IPS DF 19.7 (cell line): ENCODE measurements at regions not wholly inside any gene's neighbourhood (a gene's known extent, or its start where the extent isn't known, plus 50 kb on each side); places are given as distances from the start of the nearest gene placed in this dataset.
"Not testable (repeated sequence)": the region's sequence is repeated elsewhere in the genome, so short reads cannot be mapped to it uniquely, and the experiment has no call there.

ENCODE experiments used
- DNase-seq: peaks from one replicate; pipeline ENCODE4 v3.0.0-alpha.2; 2013; ENCODE audit warnings: low read depth, low spot score

GRCh38 chr7:127530148-127530547 is 55.2 kb downstream of the GCC1 start:
- DNase-seq: no peak

- DNase-seq: no peak
Measured at GRCh38 chr7:127527561-127527960, 57.8 kb downstream of the GCC1 start.

- DNase-seq: no peak
Measured at GRCh38 chr7:127525866-127526480, 59.4 kb downstream of the GCC1 start.

GRCh38 chr7:127516320-127516719 is 69.1 kb downstream of the GCC1 start:
- DNase-seq: no peak

- DNase-seq: no peak
Measured at GRCh38 chr7:127514499-127514898, 70.9 kb downstream of the GCC1 start.

- no peak for DNase-seq
Measured at GRCh38 chr7:127513311-127513710, 72.1 kb downstream of the GCC1 start.

- no peak for DNase-seq
Measured at GRCh38 chr7:127512663-127513062, 72.7 kb downstream of the GCC1 start.

GRCh38 chr7:127504715-127505114 is 80.7 kb downstream of the GCC1 start:
- no peak for DNase-seq

- DNase-seq: no peak
Measured at GRCh38 chr7:127501817-127502216, 83.6 kb downstream of the GCC1 start.

- DNase-seq: no peak
Measured at GRCh38 chr7:127487381-127487780, 94.9 kb upstream of the ZNF800 start.

GRCh38 chr7:127486654-127487053 is 94.1 kb upstream of the ZNF800 start:
- DNase-seq: no peak

GRCh38 chr7:127485482-127485881 is 93.0 kb upstream of the ZNF800 start:
- no peak for DNase-seq

- DNase-seq: no peak
Measured at GRCh38 chr7:127484954-127485353, 92.4 kb upstream of the ZNF800 start.

- DNase-seq: no peak
Measured at GRCh38 chr7:127478461-127478860, 86.0 kb upstream of the ZNF800 start.

- DNase-seq: no peak
Measured at GRCh38 chr7:127478024-127478355, 85.5 kb upstream of the ZNF800 start.

GRCh38 chr7:127477295-127478023 is 85.0 kb upstream of the ZNF800 start:
- DNase-seq: no peak

- no peak for DNase-seq
Measured at GRCh38 chr7:127476618-127477017, 84.1 kb upstream of the ZNF800 start.

GRCh38 chr7:127474457-127474856 is 81.9 kb upstream of the ZNF800 start:
- no peak for DNase-seq

- no peak for DNase-seq
Measured at GRCh38 chr7:127473409-127473808, 80.9 kb upstream of the ZNF800 start.

- no peak for DNase-seq
Measured at GRCh38 chr7:127460077-127460476, 67.6 kb upstream of the ZNF800 start.

- DNase-seq: not testable (repeated sequence)
Measured at GRCh38 chr7:127451258-127451657, 58.8 kb upstream of the ZNF800 start.

GRCh38 chr7:127448566-127448965 is 56.1 kb upstream of the ZNF800 start:
- DNase-seq: no peak

GRCh38 chr7:127447326-127447945 is 54.9 kb upstream of the ZNF800 start:
- peak; percentile 75 for DNase-seq
